ENCODE measurements at regions not wholly inside any gene's neighbourhood (a gene's known extent, or its start where the extent isn't known, plus 50 kb on each side); places are given as distances from the start of the nearest gene placed in this dataset.

DNA sequence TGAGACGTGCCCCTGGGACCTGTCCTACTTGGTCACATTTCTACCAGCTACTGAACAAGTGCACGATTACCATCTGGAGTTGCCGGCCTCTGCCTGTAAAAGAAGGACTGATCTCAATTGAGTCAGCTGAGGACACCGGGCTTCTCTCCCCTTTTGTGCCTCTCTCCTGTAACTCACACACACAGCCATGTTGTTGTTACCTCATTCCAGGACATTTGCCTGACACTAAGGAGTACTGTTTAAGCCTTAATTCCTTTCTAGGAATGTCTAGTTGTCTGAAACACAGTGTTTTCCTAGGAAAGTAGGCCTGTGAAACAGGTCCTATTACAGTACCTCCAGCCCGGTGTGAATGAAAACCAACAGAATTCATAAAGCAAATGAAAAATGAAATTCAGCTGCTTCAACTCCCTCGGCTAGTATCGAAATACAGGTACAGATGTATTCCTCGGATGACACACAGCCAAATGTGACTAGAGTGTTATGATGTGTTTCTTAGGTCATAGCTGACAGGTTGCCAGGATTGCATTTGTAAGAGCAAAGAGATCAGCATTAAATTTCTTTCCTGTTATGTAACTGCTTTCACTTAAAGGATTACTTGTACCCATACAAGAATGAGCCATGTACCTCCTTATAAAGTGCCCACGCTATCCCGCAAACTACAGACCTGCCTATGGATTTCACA, 152.0 kb upstream of the IRS2 start:
- TF ChIP-seq POLR2A (IDR thresholded peaks at IDR 0.05; ENCODE audit: low read length) = no peak
- no peak for TF ChIP-seq JUNB (IDR thresholded peaks at IDR 0.05)
- TF ChIP-seq PHF8 (IDR thresholded peaks at IDR 0.05; ENCODE audit: borderline replicate concordance, low read depth) = no peak
- TF ChIP-seq NFE2L2 (conservative IDR thresholded peaks at IDR 0.05; ENCODE audit: low read length) = no peak
- no peak for TF ChIP-seq MYC (IDR thresholded peaks at IDR 0.05; ENCODE audit: borderline replicate concordance, low read length)
- TF ChIP-seq, protein P1, sequence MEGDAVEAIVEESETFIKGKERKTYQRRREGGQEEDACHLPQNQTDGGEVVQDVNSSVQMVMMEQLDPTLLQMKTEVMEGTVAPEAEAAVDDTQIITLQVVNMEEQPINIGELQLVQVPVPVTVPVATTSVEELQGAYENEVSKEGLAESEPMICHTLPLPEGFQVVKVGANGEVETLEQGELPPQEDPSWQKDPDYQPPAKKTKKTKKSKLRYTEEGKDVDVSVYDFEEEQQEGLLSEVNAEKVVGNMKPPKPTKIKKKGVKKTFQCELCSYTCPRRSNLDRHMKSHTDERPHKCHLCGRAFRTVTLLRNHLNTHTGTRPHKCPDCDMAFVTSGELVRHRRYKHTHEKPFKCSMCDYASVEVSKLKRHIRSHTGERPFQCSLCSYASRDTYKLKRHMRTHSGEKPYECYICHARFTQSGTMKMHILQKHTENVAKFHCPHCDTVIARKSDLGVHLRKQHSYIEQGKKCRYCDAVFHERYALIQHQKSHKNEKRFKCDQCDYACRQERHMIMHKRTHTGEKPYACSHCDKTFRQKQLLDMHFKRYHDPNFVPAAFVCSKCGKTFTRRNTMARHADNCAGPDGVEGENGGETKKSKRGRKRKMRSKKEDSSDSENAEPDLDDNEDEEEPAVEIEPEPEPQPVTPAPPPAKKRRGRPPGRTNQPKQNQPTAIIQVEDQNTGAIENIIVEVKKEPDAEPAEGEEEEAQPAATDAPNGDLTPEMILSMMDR (IDR thresholded peaks at IDR 0.05) = no peak
- no peak for TF ChIP-seq FOSL2 (IDR thresholded peaks at IDR 0.05)
- no peak for TF ChIP-seq FOSL2 (CRISPR knock-in tag; IDR thresholded peaks at IDR 0.05)
- TF ChIP-seq RAD21 (conservative IDR thresholded peaks at IDR 0.05 in 1 of 2, IDR thresholded peaks at IDR 0.05 in 1 of 2) = no peak
- no peak for TF ChIP-seq MAX (IDR thresholded peaks at IDR 0.05)
- no peak for TF ChIP-seq HDAC2 (IDR thresholded peaks at IDR 0.05)
- TF ChIP-seq CHD2 (IDR thresholded peaks at IDR 0.05; ENCODE audit: low read length, partially characterized antibody) = no peak
- no peak for TF ChIP-seq HOXA7 (CRISPR knock-in tag; IDR thresholded peaks at IDR 0.05)

All from A549 (cell line).